Loucy (cell line): ENCODE measurements at regions not wholly inside any gene's neighbourhood (a gene's known extent, or its start where the extent isn't known, plus 50 kb on each side); places are given as distances from the start of the nearest gene placed in this dataset.

Experiments used
- H2AFZ ChIP-seq: fragments of 200-600 bp; sonication (generic); 2 replicates; pipeline ENCODE4 v1.6.0; 2016; ENCODE audit warnings: antibody characterized with exemption, mild to moderate bottlenecking, low read length, moderate library complexity
- H3F3A ChIP-seq: fragments of 200-600 bp; 2 replicates; pipeline ENCODE4 v1.6.0; 2016; ENCODE audit warnings: antibody characterized with exemption, low read depth, mild to moderate bottlenecking
- H3K27me3 ChIP-seq: fragments of 200-600 bp; sonication (generic); 2 replicates; pipeline ENCODE4 v1.6.1; 2014; ENCODE audit warnings: low read length, mild to moderate bottlenecking; ENCODE audit not compliant: insufficient read depth, poor library complexity, severe bottlenecking
- H3K36me3 ChIP-seq: fragments of 200-600 bp; sonication (generic); 2 replicates; pipeline ENCODE4 v1.6.1; 2016; ENCODE audit warnings: low read length; ENCODE audit not compliant: insufficient read depth
- H3K4me1 ChIP-seq: fragments of 200-600 bp; sonication (generic); 2 replicates; pipeline ENCODE4 v1.5.1; 2014; ENCODE audit warnings: low read length, mild to moderate bottlenecking; ENCODE audit not compliant: insufficient read depth, poor library complexity, severe bottlenecking
- H3K4me2 ChIP-seq: fragments of 200-600 bp; sonication (generic); 2 replicates; pipeline ENCODE4 v1.6.0; 2014; ENCODE audit warnings: antibody characterized with exemption, low read length, low read depth, mild to moderate bottlenecking; ENCODE audit not compliant: poor library complexity, severe bottlenecking
- H3K4me3 ChIP-seq: fragments of 200-600 bp; sonication (generic); 2 replicates; pipeline ENCODE4 v1.5.1; 2014; ENCODE audit warnings: low read length, mild to moderate bottlenecking, mixed read lengths; ENCODE audit not compliant: poor library complexity, severe bottlenecking
- H3K79me2 ChIP-seq: fragments of 200-600 bp; sonication (generic); 2 replicates; pipeline ENCODE4 v1.6.1; 2014; ENCODE audit warnings: low read length; ENCODE audit not compliant: insufficient read depth
- H3K9ac ChIP-seq: fragments of 200-600 bp; sonication (generic); 2 replicates; pipeline ENCODE4 v1.6.0; 2014; ENCODE audit warnings: mild to moderate bottlenecking, low read depth, low read length, moderate library complexity; ENCODE audit not compliant: poor library complexity, severe bottlenecking
- H3K9me2 ChIP-seq: fragments of 200-600 bp; sonication (generic); replicated peaks from 2 replicates; pipeline ENCODE4 v1.6.1; 2016; ENCODE audit warnings: low read depth, low read length, mixed read lengths
- H3K9me3 ChIP-seq: fragments of 200-600 bp; sonication (generic); 2 replicates; pipeline ENCODE4 v1.6.1; 2014; ENCODE audit warnings: mild to moderate bottlenecking, antibody characterized with exemption, low read length, low read depth; ENCODE audit not compliant: insufficient read depth
- H4K20me1 ChIP-seq: fragments of 200-600 bp; sonication (generic); 2 replicates; pipeline ENCODE4 v1.6.0; 2014; ENCODE audit warnings: antibody characterized with exemption, low read length, mild to moderate bottlenecking; ENCODE audit not compliant: insufficient read depth, poor library complexity, severe bottlenecking
- CTCF ChIP-seq: fragments of 200-600 bp; sonication (generic); conservative IDR thresholded peaks from 2 replicates; pipeline ENCODE4 v1.5.1; 2014; ENCODE audit warnings: mild to moderate bottlenecking, antibody characterized with exemption, low read length
- EZH2phosphoT487 ChIP-seq: fragments of 200-600 bp; IDR thresholded peaks from 2 replicates; pipeline ENCODE4 v1.6.1; 2018; ENCODE audit warnings: antibody characterized with exemption, mild to moderate bottlenecking, moderate library complexity, borderline replicate concordance

GRCh38 chr6:91453224-91453878 is 866.5 kb upstream of the MAP3K7 start:
- H4K20me1 ChIP-seq = no peaks in the 10 kb centered on the region
- H3K4me1 ChIP-seq = no peaks in the 10 kb centered on the region
- H3K4me3 ChIP-seq = no peak overlapping the region
- H3K9ac ChIP-seq = no peak overlapping the region
- no peaks in the 10 kb centered on the region for H3F3A ChIP-seq
- TF ChIP-seq EZH2phosphoT487 (no peak), CTCF (no peak)
- H3K9me2 ChIP-seq = no peaks in the 10 kb centered on the region
- H3K4me2 ChIP-seq = no peak overlapping the region
- H2AFZ ChIP-seq = no peak overlapping the region
- H3K79me2 ChIP-seq = no peaks in the 10 kb centered on the region
- no peaks in the 10 kb centered on the region for H3K27me3 ChIP-seq
- no peaks in the 10 kb centered on the region for H3K36me3 ChIP-seq
- H3K9me3 ChIP-seq = no peaks in the 10 kb centered on the region

GRCh38 chr6:91449539-91449938 is 862.7 kb upstream of the MAP3K7 start:
- Histone ChIP-seq H3K9ac (no peak overlapping the region), H3K4me2 (no peak overlapping the region), H3K79me2 (no peaks in the 10 kb centered on the region), H3F3A (no peaks in the 10 kb centered on the region), H3K4me3 (no peak overlapping the region), H4K20me1 (no peaks in the 10 kb centered on the region), H3K9me3 (no peaks in the 10 kb centered on the region), H3K9me2 (no peaks in the 10 kb centered on the region), H3K36me3 (no peaks in the 10 kb centered on the region), H2AFZ (no peak overlapping the region), H3K4me1 (no peaks in the 10 kb centered on the region), H3K27me3 (no peaks in the 10 kb centered on the region)
- TF ChIP-seq EZH2phosphoT487 (no peak), CTCF (no peak)

- H3K9me3 ChIP-seq = no peaks in the 10 kb centered on the region
- no peaks in the 10 kb centered on the region for H3K36me3 ChIP-seq
- no peak overlapping the region for H3K4me2 ChIP-seq
- no peak overlapping the region for H2AFZ ChIP-seq
- H3K27me3 ChIP-seq = no peaks in the 10 kb centered on the region
- TF ChIP-seq EZH2phosphoT487 = no peak
- TF ChIP-seq CTCF = no peak
- H3K4me3 ChIP-seq = no peak overlapping the region
- H3K9me2 ChIP-seq = no peaks in the 10 kb centered on the region
- H3F3A ChIP-seq = no peaks in the 10 kb centered on the region
- no peak overlapping the region for H3K9ac ChIP-seq
- no peaks in the 10 kb centered on the region for H4K20me1 ChIP-seq
- H3K4me1 ChIP-seq = no peaks in the 10 kb centered on the region
- H3K79me2 ChIP-seq = no peaks in the 10 kb centered on the region
These were observed 860.8 kb upstream of the MAP3K7 start for GRCh38 chr6:91447530-91448254.
